Endothelial cell of umbilical vein (primary cell): ENCODE measurements at regions not wholly inside any gene's neighbourhood (a gene's known extent, or its start where the extent isn't known, plus 50 kb on each side); places are given as distances from the start of the nearest gene placed in this dataset.

Source experiments
- EZH2 ChIP-seq: IDR thresholded peaks from 2 replicates; pipeline ENCODE4 v1.6.1; 2012; ENCODE audit warnings: borderline replicate concordance, low read depth, mild to moderate bottlenecking, moderate library complexity, low read length, inconsistent platforms; ENCODE audit not compliant: severe bottlenecking
- POLR2A ChIP-seq: IDR thresholded peaks from 2 replicates; pipeline ENCODE4 v1.6.1; 2012; ENCODE audit warnings: low read depth, mild to moderate bottlenecking, control low read depth, low read length
- POLR2AphosphoS5 ChIP-seq: IDR thresholded peaks from 2 replicates; pipeline ENCODE4 v1.6.1; 2012; ENCODE audit warnings: low read depth, mild to moderate bottlenecking, control low read depth, low read length, moderate library complexity; ENCODE audit not compliant: insufficient read depth
- TF ChIP-seq, protein P1 (sequence below), 2 donors: IDR thresholded peaks; 1 replicate in 1 of 2; 2 replicates in 1 of 2; pipeline ENCODE4 v1.5.1; 2011; ENCODE audit warnings: low read length in 2 of 2, mild to moderate bottlenecking in 2 of 2, moderate library complexity in 2 of 2, control low read depth in 1 of 2, inconsistent platforms in 1 of 2, low read depth in 1 of 2; ENCODE audit not compliant: insufficient read depth in 1 of 2; ENCODE audit errors: extremely low read depth in 1 of 2
- TF ChIP-seq, protein P2 (sequence below): IDR thresholded peaks from 2 replicates; pipeline ENCODE4 v1.6.1; 2011; ENCODE audit not compliant: insufficient read depth, insufficient read length

DNA sequence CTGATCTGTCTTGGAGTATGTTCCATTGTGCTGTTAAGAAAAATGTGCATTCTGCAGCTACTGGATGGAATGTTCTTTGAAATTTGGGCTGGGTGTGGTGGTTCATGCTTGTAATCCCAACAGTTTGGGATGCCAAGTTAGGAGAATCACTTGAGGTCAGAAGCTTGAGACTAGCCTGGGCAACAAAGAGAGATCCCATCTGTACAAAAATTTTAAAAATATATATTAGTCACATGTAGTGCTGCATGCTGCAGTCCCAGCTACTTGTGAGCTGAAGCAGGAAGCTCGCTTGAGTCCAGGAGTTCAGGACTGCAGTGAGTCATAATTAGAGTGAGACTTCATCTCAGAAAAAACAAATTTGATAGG is 62.8 kb upstream of the PLSCR4 start:
- peak; percentile 50 for TF ChIP-seq POLR2A
- TF ChIP-seq POLR2AphosphoS5, result peak; percentile 60
- TF ChIP-seq, protein P1, sequence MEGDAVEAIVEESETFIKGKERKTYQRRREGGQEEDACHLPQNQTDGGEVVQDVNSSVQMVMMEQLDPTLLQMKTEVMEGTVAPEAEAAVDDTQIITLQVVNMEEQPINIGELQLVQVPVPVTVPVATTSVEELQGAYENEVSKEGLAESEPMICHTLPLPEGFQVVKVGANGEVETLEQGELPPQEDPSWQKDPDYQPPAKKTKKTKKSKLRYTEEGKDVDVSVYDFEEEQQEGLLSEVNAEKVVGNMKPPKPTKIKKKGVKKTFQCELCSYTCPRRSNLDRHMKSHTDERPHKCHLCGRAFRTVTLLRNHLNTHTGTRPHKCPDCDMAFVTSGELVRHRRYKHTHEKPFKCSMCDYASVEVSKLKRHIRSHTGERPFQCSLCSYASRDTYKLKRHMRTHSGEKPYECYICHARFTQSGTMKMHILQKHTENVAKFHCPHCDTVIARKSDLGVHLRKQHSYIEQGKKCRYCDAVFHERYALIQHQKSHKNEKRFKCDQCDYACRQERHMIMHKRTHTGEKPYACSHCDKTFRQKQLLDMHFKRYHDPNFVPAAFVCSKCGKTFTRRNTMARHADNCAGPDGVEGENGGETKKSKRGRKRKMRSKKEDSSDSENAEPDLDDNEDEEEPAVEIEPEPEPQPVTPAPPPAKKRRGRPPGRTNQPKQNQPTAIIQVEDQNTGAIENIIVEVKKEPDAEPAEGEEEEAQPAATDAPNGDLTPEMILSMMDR (IDR thresholded peaks at IDR 0.05; ENCODE audit: extremely low read depth in 1 of 2, insufficient read depth in 1 of 2, low read depth in 1 of 2, low read length in 2 of 2), result no peak
- TF ChIP-seq, protein P2, sequence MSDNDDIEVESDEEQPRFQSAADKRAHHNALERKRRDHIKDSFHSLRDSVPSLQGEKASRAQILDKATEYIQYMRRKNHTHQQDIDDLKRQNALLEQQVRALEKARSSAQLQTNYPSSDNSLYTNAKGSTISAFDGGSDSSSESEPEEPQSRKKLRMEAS, result no peak
- TF ChIP-seq EZH2, result no peak
